HL-60 (cell line): ENCODE measurements at regions not wholly inside any gene's neighbourhood (a gene's known extent, or its start where the extent isn't known, plus 50 kb on each side); places are given as distances from the start of the nearest gene placed in this dataset.

ENCODE experiments used
- DNase-seq, 2 experiments: peaks; one replicate each; pipeline ENCODE4 v3.0.0-alpha.2; 2010 to 2020; ENCODE audit warnings: low read depth in 1 of 2, low spot score in 1 of 2
- H3K27ac ChIP-seq: fragments of 250-450 bp; sonication (Bioruptor Pico); replicated peaks from 2 replicates; pipeline ENCODE4 v1.5.1; 2020; ENCODE audit warnings: mild to moderate bottlenecking, moderate library complexity
- H3K27me3 ChIP-seq: fragments of 250-450 bp; sonication (Bioruptor Pico); 2 replicates; pipeline ENCODE4 v1.5.1; 2021; ENCODE audit warnings: mild to moderate bottlenecking, moderate library complexity; ENCODE audit not compliant: insufficient read depth, poor library complexity, severe bottlenecking
- H3K4me3 ChIP-seq: replicated peaks from 2 replicates; pipeline ENCODE4 v1.5.1; 2011; ENCODE audit warnings: mild to moderate bottlenecking, control low read depth, low read length; ENCODE audit not compliant: insufficient read depth
- GABPA ChIP-seq: IDR thresholded peaks from 2 replicates; pipeline ENCODE4 v1.6.1; 2012; ENCODE audit warnings: low read depth
- POLR2AphosphoS5 ChIP-seq: IDR thresholded peaks from 2 replicates; pipeline ENCODE4 v1.6.1; 2012; ENCODE audit warnings: low read depth
- REST ChIP-seq: IDR thresholded peaks from 2 replicates; pipeline ENCODE4 v1.6.1; 2012; ENCODE audit warnings: low read depth; ENCODE audit not compliant: insufficient replicate concordance
- SPI1 ChIP-seq: IDR thresholded peaks from 2 replicates; pipeline ENCODE4 v1.6.1; 2012; ENCODE audit warnings: low read depth, mild to moderate bottlenecking, borderline replicate concordance
- TF ChIP-seq, protein P1 (sequence below): IDR thresholded peaks from one replicate; pipeline ENCODE4 v1.5.1; 2011; ENCODE audit warnings: low read length, control low read depth, inconsistent platforms; ENCODE audit not compliant: insufficient read depth

DNA sequence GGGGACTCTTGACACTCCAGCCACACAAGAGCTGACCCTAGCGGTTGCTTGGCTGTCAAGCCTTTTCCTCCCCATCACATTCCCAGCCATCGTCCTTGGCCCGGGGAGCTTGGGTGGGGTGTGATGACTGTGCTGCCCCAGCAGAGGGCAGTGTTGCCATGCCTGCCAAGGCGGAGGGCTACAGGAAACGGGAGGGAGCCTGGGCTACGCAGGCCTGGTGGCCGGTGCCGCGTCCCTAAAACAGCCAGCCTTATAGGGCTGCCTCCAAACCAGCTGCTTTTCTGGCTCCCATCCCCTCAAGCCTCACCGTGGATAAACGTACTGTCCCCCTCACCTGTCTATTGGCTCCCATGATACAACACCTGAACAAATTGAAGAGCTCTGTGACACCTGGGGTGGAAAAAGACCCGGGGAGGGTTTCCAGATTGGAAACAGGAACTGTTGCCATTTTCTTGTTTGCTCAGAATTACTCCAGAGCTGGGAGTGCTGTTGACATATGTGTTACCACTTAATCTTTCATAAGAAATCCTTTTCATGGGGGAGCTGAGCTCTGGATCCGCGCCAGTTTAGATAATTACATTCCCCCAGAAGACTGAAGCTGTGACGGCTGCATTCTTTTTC, 72.8 kb upstream of the ASTN2 start:
- H3K27ac ChIP-seq: no peak overlapping the region
- peak; percentile 21 to 59 for DNase-seq
- no peak for TF ChIP-seq SPI1
- TF ChIP-seq, protein P1, sequence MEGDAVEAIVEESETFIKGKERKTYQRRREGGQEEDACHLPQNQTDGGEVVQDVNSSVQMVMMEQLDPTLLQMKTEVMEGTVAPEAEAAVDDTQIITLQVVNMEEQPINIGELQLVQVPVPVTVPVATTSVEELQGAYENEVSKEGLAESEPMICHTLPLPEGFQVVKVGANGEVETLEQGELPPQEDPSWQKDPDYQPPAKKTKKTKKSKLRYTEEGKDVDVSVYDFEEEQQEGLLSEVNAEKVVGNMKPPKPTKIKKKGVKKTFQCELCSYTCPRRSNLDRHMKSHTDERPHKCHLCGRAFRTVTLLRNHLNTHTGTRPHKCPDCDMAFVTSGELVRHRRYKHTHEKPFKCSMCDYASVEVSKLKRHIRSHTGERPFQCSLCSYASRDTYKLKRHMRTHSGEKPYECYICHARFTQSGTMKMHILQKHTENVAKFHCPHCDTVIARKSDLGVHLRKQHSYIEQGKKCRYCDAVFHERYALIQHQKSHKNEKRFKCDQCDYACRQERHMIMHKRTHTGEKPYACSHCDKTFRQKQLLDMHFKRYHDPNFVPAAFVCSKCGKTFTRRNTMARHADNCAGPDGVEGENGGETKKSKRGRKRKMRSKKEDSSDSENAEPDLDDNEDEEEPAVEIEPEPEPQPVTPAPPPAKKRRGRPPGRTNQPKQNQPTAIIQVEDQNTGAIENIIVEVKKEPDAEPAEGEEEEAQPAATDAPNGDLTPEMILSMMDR: peak; percentile 96
- TF ChIP-seq GABPA: no peak
- no peak overlapping the region for H3K4me3 ChIP-seq
- peaks cover 4% of the 10 kb centered on the region for H3K27me3 ChIP-seq

- no peak overlapping the region for H3K4me3 ChIP-seq
- no peak for DNase-seq
Observed at GRCh38 chr9:117486426-117486825, 71.6 kb upstream of the ASTN2 start.

GRCh38 chr9:117485176-117485575, 70.3 kb upstream of the ASTN2 start:
- H3K4me3 ChIP-seq: no peak overlapping the region
- peaks cover 4% of the 10 kb centered on the region for H3K27me3 ChIP-seq
- DNase-seq: no peak
- TF ChIP-seq GABPA: no peak
- no peak for TF ChIP-seq POLR2AphosphoS5
- no peak for TF ChIP-seq REST
- TF ChIP-seq SPI1: no peak
- TF ChIP-seq, protein P1: no peak
- no peak overlapping the region for H3K27ac ChIP-seq

More at GRCh38 chr9:117486426-117486825, 71.6 kb upstream of the ASTN2 start:
- no peak overlapping the region for H3K27ac ChIP-seq
- peaks cover 4% of the 10 kb centered on the region for H3K27me3 ChIP-seq
- no peak for TF ChIP-seq GABPA
- no peak for TF ChIP-seq POLR2AphosphoS5
- TF ChIP-seq SPI1: no peak
- no peak for TF ChIP-seq REST
- TF ChIP-seq, protein P1: no peak

- DNase-seq: no peak
- Histone ChIP-seq H3K27ac (no peak overlapping the region), H3K4me3 (no peak overlapping the region), H3K27me3 (peaks cover 4% of the 10 kb centered on the region)
- TF ChIP-seq POLR2AphosphoS5: no peak
- TF ChIP-seq, protein P1: no peak
- TF ChIP-seq SPI1: no peak
- TF ChIP-seq REST: no peak
- no peak for TF ChIP-seq GABPA
Observed at GRCh38 chr9:117480729-117481128, 65.9 kb upstream of the ASTN2 start.
